Lower leg skin (tissue), 4 donors: ENCODE measurements at regions not wholly inside any gene's neighbourhood (a gene's known extent, or its start where the extent isn't known, plus 50 kb on each side); places are given as distances from the start of the nearest gene placed in this dataset.

Source experiments
- DNase-seq, 2 donors: peaks; one replicate each; pipeline ENCODE4 v3.0.0-alpha.2; 2019; ENCODE audit warnings: low spot score in 2 of 2
- H3K4me3 ChIP-seq: fragments of 200-600 bp; sonication (generic); 2 replicates; pipeline ENCODE4 v1.5.1; 2017; ENCODE audit warnings: mild to moderate bottlenecking, low read depth; ENCODE audit not compliant: poor library complexity, severe bottlenecking
- POLR2A ChIP-seq, 2 donors: fragments of 450-650 bp; IDR thresholded peaks; one replicate each; pipeline ENCODE4 v1.6.1; 2016 to 2017; ENCODE audit warnings: antibody characterized with exemption in 2 of 2, mild to moderate bottlenecking in 1 of 2, moderate library complexity in 1 of 2
- WGBS, 2 donors: methylation state at CpG; one replicate each; pipeline ENCODE4 v1.1.5; 2018; 5-methylcytosine and 5-hydroxymethylcytosine counted together
- intact Hi-C: fragments of 100-400 bp; cut with DNase I; formaldehyde crosslinking; loops from one replicate; pipeline ENCODE4 v1.15.0; 2023; ENCODE audit warnings: low total_unique reads
- TF ChIP-seq, protein P1 (sequence below), 3 donors: fragments of 450-650 bp; IDR thresholded peaks; one replicate each; pipeline ENCODE4 v1.5.1; 2016; ENCODE audit warnings: antibody characterized with exemption in 3 of 3, mild to moderate bottlenecking in 3 of 3, moderate library complexity in 2 of 3

DNA sequence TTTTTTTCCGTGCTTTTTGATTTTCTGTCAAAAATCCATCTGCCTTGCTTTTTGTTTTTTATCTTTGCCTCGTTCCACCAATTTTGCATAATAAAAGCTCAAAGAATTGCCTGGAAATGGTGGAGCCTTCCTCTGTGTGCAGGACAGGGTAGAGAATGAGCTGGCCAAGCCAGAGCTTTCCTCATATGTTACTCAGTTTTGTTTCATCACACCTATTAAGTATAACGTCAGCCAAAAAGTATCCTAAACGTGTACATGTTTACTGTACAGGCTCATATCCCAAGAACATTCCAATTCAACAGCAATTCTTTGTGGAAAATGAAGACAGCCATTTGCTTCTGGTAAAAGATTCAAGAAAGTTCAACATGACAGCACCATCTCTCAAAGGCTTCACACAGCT is 191.2 kb upstream of the LMNTD1 start:
- DNase-seq = no peak
- TF ChIP-seq POLR2A (IDR thresholded peaks at IDR 0.05) = no peak
- TF ChIP-seq, protein P1, sequence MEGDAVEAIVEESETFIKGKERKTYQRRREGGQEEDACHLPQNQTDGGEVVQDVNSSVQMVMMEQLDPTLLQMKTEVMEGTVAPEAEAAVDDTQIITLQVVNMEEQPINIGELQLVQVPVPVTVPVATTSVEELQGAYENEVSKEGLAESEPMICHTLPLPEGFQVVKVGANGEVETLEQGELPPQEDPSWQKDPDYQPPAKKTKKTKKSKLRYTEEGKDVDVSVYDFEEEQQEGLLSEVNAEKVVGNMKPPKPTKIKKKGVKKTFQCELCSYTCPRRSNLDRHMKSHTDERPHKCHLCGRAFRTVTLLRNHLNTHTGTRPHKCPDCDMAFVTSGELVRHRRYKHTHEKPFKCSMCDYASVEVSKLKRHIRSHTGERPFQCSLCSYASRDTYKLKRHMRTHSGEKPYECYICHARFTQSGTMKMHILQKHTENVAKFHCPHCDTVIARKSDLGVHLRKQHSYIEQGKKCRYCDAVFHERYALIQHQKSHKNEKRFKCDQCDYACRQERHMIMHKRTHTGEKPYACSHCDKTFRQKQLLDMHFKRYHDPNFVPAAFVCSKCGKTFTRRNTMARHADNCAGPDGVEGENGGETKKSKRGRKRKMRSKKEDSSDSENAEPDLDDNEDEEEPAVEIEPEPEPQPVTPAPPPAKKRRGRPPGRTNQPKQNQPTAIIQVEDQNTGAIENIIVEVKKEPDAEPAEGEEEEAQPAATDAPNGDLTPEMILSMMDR (IDR thresholded peaks at IDR 0.05) = no peak
- 77 to 84% methylated on average over 4 of the region's 4 CpGs for WGBS, 2 donors
- H3K4me3 ChIP-seq = no peak overlapping the region
- intact Hi-C loops = no loop called here

DNA sequence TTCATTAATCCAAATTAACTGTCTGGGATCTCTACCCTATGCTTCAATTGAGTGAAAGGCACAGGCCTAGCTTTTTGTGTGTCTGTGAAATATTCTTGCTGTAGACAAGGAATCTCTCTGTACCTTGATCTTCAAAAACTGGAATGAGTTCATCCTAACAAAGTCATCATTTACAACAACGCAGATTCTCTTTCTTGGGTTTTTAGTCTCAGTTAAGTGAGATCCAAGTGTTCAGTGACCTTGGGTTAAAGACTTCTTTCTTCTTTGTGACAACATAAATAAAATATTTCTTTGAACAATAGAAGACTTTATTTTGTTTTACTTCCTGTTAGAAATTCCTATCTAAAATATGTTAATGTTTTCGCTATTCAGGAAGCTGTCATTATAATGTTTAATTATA is 192.2 kb upstream of the LMNTD1 start:
- no peak for DNase-seq
- intact Hi-C loops = no loop called here
- 75 to 87% methylated on average over 2 of the region's 2 CpGs for WGBS, 2 donors
- H3K4me3 ChIP-seq = no peak overlapping the region
- TF ChIP-seq POLR2A (IDR thresholded peaks at IDR 0.05) = no peak
- TF ChIP-seq, protein P1 (IDR thresholded peaks at IDR 0.05) = no peak

DNA sequence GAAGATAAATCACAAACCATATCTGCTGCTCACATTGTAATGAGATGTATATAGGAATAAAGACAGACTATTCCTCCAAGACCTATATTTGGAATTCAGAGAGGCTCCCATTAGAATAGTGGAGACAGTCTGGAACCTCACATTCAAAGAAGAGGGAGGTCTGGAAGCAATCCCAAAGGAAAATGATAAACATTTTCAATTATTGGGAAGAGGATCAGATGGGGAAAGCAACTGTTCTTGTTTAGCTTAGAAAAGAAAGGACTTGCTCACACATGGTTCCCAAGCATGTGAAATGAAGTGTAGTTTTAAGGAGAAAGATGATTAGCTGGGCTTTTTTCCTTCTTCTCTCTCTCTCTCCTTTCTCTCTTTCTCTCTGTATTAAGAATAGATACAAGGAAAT is 193.0 kb upstream of the LMNTD1 start:
- no peak overlapping the region for H3K4me3 ChIP-seq
- no peak for DNase-seq
- intact Hi-C loops = no loop called here
- TF ChIP-seq, protein P1 (IDR thresholded peaks at IDR 0.05) = no peak
- no peak for TF ChIP-seq POLR2A (IDR thresholded peaks at IDR 0.05)

DNA sequence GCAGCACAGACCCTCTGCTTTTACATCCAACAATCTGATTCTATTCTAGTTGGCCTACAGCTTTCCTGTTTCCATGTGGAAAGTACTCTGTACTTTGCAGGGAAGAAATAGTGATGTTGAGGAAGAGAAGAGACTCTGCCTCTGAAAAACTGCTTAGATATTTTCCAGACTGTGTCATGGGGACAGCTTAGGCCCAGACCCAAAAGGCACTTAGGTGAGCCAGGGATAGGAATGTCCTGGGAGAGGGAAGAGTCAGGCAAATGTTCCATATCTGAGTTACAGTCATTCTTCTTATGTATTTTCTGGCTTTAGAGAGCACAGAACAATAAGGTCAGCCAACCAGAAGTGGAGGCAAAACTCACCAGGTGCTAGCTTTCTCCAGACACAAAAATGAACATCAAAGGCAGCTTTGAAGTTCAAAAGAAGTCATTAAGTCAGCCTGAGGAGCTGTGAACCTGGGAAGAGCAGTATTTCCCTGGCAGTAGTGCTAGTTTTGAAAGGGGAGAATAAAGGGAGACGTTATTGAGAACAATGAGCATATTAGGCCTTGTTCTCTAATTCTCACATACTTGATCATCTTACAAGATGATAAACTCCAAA is 199.7 kb upstream of the LMNTD1 start:
- intact Hi-C loops = no loop called here
- no peak overlapping the region for H3K4me3 ChIP-seq
- no peak for DNase-seq
- TF ChIP-seq, protein P1 (IDR thresholded peaks at IDR 0.05) = no peak
- TF ChIP-seq POLR2A (IDR thresholded peaks at IDR 0.05) = no peak
- WGBS, 2 donors = 60 to 75% methylated on average over 1 of the region's 1 CpG

DNA sequence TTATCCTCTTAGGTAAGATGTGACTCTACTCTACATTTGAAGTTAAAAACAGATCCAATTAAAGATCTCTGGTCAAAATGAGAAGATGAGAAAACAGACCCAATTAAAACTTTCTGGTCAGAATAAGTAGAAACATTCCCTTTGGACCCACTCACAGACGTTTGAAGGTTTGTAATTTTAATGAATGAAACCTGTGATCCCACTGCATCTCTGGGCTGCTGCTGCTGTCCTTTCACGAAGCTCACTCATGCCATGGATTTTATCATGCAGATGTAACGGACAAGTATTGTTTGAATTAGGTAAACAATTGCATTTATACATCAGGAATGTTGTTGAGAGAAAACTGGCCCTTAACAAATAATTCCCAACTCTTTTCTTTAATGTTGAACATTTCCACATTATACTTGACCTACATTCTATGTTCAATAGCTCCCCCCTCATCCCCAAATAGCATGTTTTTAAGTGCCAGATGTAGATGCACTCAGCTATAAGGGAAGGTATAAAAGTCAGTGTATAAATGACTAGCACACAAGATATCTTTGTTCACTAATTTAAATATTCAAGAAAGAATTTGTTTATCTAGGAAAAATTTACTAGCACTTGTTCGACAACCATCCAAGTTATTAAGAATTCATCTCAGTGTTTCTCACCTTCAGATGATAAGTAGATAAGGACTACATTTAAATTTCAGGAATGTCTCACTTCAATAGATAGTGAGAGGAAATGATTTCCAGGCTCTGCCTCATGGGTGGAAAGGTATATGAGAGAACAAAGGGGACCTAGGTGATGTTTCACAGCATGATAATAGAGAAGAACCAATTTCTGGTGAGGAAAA is 202.3 kb upstream of the LMNTD1 start:
- WGBS, 2 donors = 48 to 52% methylated on average over 4 of the region's 4 CpGs
- no peak for DNase-seq
- no peak overlapping the region for H3K4me3 ChIP-seq
- intact Hi-C loops = no loop called here
- TF ChIP-seq, protein P1 (IDR thresholded peaks at IDR 0.05) = no peak
- TF ChIP-seq POLR2A (IDR thresholded peaks at IDR 0.05) = no peak

DNA sequence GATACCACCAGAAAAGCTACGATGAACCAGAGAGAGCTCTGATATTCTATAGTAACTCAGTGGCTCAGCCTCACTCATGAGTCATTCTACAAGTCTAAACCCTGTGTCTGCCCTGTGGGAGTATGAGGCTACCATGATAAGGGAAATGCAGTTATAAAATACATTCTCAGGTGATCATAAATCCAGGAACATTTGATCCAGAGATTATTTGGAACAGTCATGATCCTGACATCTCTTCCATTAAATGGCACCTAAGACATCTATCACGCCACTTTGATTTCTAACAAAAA is 202.6 kb upstream of the RASSF8 start:
- WGBS, 2 donors = 51 to 65% methylated on average over 2 of the region's 2 CpGs
- TF ChIP-seq, protein P1 (IDR thresholded peaks at IDR 0.05) = no peak
- no peak for TF ChIP-seq POLR2A (IDR thresholded peaks at IDR 0.05)
- H3K4me3 ChIP-seq = no peak overlapping the region
- intact Hi-C loops = no loop called here
- DNase-seq = no peak
